ENCODE measurements at regions not wholly inside any gene's neighbourhood (a gene's known extent, or its start where the extent isn't known, plus 50 kb on each side); places are given as distances from the start of the nearest gene placed in this dataset.

DNA sequence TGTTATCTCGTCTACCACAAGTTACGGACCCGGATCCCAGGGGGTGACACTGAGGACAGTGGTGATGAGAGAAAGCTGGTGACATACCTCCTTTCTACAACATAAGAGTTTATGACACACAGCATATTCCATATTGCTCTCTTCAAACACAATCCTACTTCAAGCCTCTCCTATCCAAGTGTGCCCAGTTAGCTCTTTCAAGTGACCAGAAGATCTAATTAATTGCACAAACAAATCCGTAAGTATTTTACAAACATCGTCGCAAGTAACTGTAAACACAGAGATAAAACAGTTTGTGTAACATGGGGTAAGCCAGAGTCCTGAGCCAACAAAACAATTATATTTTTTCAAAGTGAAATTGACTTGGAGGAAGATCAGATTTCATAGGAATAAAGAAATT, 235.0 kb downstream of the CHD9NB start (continued):
- TF ChIP-seq ZNF230 (CRISPR knock-in tag; IDR thresholded peaks at IDR 0.05) (no peak), ZNF331 (CRISPR knock-in tag; IDR thresholded peaks at IDR 0.05) (no peak), CREM (IDR thresholded peaks at IDR 0.05) (no peak), CREM (CRISPR knock-in tag; IDR thresholded peaks at IDR 0.05) (no peak), SMAD9 (CRISPR knock-in tag; IDR thresholded peaks at IDR 0.05) (no peak), ETV6 (CRISPR knock-in tag; conservative IDR thresholded peaks at IDR 0.05) (no peak), IKZF5 (CRISPR knock-in tag; IDR thresholded peaks at IDR 0.05) (no peak), SP140L (CRISPR knock-in tag; IDR thresholded peaks at IDR 0.05; ENCODE audit: borderline replicate concordance) (no peak)
- TF ChIP-seq, protein P1, sequence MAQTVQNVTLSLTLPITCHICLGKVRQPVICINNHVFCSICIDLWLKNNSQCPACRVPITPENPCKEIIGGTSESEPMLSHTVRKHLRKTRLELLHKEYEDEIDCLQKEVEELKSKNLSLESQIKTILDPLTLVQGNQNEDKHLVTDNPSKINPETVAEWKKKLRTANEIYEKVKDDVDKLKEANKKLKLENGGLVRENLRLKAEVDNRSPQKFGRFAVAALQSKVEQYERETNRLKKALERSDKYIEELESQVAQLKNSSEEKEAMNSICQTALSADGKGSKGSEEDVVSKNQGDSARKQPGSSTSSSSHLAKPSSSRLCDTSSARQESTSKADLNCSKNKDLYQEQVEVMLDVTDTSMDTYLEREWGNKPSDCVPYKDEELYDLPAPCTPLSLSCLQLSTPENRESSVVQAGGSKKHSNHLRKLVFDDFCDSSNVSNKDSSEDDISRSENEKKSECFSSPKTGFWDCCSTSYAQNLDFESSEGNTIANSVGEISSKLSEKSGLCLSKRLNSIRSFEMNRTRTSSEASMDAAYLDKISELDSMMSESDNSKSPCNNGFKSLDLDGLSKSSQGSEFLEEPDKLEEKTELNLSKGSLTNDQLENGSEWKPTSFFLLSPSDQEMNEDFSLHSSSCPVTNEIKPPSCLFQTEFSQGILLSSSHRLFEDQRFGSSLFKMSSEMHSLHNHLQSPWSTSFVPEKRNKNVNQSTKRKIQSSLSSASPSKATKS (CRISPR knock-in tag; IDR thresholded peaks at IDR 0.05), result no peak

DNA sequence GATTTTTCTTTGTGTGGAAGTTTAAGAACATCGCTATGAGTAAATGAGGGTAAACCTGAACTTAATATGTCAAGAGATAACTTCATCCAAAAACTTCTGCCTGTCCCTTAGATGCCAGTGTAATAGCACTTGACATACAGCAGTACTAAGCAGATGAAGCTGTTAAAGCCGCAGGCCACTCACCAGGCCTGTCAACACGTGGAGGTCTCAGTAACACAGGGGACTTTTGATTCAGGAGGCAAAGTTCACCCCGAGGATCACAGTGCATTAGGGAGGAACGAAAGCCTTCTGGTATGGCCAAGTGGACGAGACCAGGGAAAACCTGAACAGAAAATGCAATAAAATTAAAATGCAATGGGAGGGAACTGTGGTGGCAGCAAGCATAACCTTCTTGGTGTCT, 235.7 kb downstream of the CHD9NB start:
- BruUV-seq (replicated peaks), result no TSS peak
- 22% methylated on average over 6 of the region's 6 CpGs for WGBS (ENCODE audit: low lambda C conversion rate)
- no peak overlapping the region for H3K9ac ChIP-seq (ENCODE audit: insufficient read depth, low read depth, low read length)
- H3K9me3 ChIP-seq (ENCODE audit: low read length), result 0 out of 2 replicates have a peak, but pooled peaks cover 4% of the 10 kb centered on the region
- H3K4me2 ChIP-seq (ENCODE audit: low read depth, low read length), result peak overlapping the region; percentile 19; the same call in 1 of the 2 replicates
- POLR2A ChIA-PET, result no interaction called here
- no peaks in the 10 kb centered on the region for H3K79me2 ChIP-seq (ENCODE audit: insufficient read depth, low read length)
- DNase-seq (ENCODE audit: low spot score) (peak; percentile 25), ATAC-seq (peak; percentile 67), FAIRE-seq (no peak)
- peaks cover 28% of the 10 kb centered on the region for H3K4me1 ChIP-seq (ENCODE audit: insufficient read depth, low read length)
- intact Hi-C loops (cut with micrococcal nuclease; ENCODE audit: unreplicated experiment), result no loop called here
- no peak overlapping the region for H3K4me3 ChIP-seq (replicated peaks in 1 of 3; ENCODE audit: insufficient read depth in 1 of 3, low read depth in 2 of 3, low read length in 3 of 3)
- no peak overlapping the region for H2AFZ ChIP-seq (ENCODE audit: low read length)
- H4K20me1 ChIP-seq (ENCODE audit: insufficient read depth, low read length), result no peaks in the 10 kb centered on the region
- in situ Hi-C loops (cut with HindIII; ENCODE audit: extremely low pct_ligation_motif_present, low pct_unique_long_range_greater_than_20kb), result no loop called here
- H3K27ac ChIP-seq (ENCODE audit: extremely low read length, insufficient read depth, low read length), result no peak overlapping the region
- H3K27me3 ChIP-seq (ENCODE audit: control insufficient read depth in 1 of 2, insufficient read depth in 2 of 2, low read length in 2 of 2), result no peaks in the 10 kb centered on the region; a peak in 1 of 5 replicates
- CTCF ChIA-PET (ENCODE audit: low intra/inter-chr PET ratio, low total read pairs), result no interaction called here
- H3K36me3 ChIP-seq (replicated peaks in 1 of 2; ENCODE audit: control insufficient read depth in 1 of 2, insufficient read depth in 2 of 2, low read length in 2 of 2), result no peaks in the 10 kb centered on the region
- TF ChIP-seq ZNF367 (CRISPR knock-in tag; IDR thresholded peaks at IDR 0.05; ENCODE audit: borderline replicate concordance), result no peak
- 0 out of 2 replicates have a peak, but pooled peaks have one; percentile 45 for TF ChIP-seq NCOR1 (IDR thresholded peaks at IDR 0.05; ENCODE audit: borderline replicate concordance, low read length)
- no peak for TF ChIP-seq ZNF510 (CRISPR knock-in tag; IDR thresholded peaks at IDR 0.05; ENCODE audit: low read depth)
- 0 out of 2 replicates have a peak, but pooled peaks have one; percentile 11 for TF ChIP-seq RARA (CRISPR knock-in tag; IDR thresholded peaks at IDR 0.05)
- TF ChIP-seq ARNTL (CRISPR knock-in tag; IDR thresholded peaks at IDR 0.05), result 0 out of 2 replicates have a peak, but pooled peaks have one; percentile 23
- TF ChIP-seq ZNF772 (CRISPR knock-in tag; IDR thresholded peaks at IDR 0.05), result peak; percentile 63; the same call in 1 of the 2 replicates
- TF ChIP-seq ZNF382 (CRISPR knock-in tag; IDR thresholded peaks at IDR 0.05; ENCODE audit: borderline replicate concordance), result no peak
- TF ChIP-seq FOXK1 (CRISPR knock-in tag; IDR thresholded peaks at IDR 0.05; ENCODE audit: borderline replicate concordance, low read depth), result 0 out of 2 replicates have a peak, but pooled peaks have one; percentile 29
- no peak for TF ChIP-seq ZNF274 (CRISPR knock-in tag; IDR thresholded peaks at IDR 0.05)
- TF ChIP-seq, protein P2, sequence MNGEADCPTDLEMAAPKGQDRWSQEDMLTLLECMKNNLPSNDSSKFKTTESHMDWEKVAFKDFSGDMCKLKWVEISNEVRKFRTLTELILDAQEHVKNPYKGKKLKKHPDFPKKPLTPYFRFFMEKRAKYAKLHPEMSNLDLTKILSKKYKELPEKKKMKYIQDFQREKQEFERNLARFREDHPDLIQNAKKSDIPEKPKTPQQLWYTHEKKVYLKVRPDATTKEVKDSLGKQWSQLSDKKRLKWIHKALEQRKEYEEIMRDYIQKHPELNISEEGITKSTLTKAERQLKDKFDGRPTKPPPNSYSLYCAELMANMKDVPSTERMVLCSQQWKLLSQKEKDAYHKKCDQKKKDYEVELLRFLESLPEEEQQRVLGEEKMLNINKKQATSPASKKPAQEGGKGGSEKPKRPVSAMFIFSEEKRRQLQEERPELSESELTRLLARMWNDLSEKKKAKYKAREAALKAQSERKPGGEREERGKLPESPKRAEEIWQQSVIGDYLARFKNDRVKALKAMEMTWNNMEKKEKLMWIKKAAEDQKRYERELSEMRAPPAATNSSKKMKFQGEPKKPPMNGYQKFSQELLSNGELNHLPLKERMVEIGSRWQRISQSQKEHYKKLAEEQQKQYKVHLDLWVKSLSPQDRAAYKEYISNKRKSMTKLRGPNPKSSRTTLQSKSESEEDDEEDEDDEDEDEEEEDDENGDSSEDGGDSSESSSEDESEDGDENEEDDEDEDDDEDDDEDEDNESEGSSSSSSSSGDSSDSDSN (CRISPR knock-in tag; IDR thresholded peaks at IDR 0.05), result no peak
- no peak for TF ChIP-seq ZBTB7B (CRISPR knock-in tag; IDR thresholded peaks at IDR 0.05)
- no peak for TF ChIP-seq ZNF296 (CRISPR knock-in tag; conservative IDR thresholded peaks at IDR 0.05)
